GM13977 (cell line): ENCODE measurements at regions not wholly inside any gene's neighbourhood (a gene's known extent, or its start where the extent isn't known, plus 50 kb on each side); places are given as distances from the start of the nearest gene placed in this dataset.
A peak's percentile ranks its signal among the peaks of the same experiment; 100 is the strongest.

Experiments
- DNase-seq: peaks from one replicate; pipeline ENCODE4 v3.0.0; 2012; ENCODE audit warnings: low spot score
- CTCF ChIP-seq: IDR thresholded peaks from 2 replicates; pipeline ENCODE4 v1.5.1; 2012; ENCODE audit warnings: mild to moderate bottlenecking, control low read depth; ENCODE audit not compliant: insufficient read depth; ENCODE audit errors: extremely low read depth, missing control alignments
- in situ Hi-C: fragments of 300-500 bp; cut with MboI; formaldehyde crosslinking; loops from one replicate; pipeline ENCODE4 v1.12.0; 2022; ENCODE audit warnings: low sequenced_read_pairs, low pct_unique_long_range_greater_than_20kb, mixed read lengths, inconsistent platforms; ENCODE audit not compliant: unreplicated experiment

DNA sequence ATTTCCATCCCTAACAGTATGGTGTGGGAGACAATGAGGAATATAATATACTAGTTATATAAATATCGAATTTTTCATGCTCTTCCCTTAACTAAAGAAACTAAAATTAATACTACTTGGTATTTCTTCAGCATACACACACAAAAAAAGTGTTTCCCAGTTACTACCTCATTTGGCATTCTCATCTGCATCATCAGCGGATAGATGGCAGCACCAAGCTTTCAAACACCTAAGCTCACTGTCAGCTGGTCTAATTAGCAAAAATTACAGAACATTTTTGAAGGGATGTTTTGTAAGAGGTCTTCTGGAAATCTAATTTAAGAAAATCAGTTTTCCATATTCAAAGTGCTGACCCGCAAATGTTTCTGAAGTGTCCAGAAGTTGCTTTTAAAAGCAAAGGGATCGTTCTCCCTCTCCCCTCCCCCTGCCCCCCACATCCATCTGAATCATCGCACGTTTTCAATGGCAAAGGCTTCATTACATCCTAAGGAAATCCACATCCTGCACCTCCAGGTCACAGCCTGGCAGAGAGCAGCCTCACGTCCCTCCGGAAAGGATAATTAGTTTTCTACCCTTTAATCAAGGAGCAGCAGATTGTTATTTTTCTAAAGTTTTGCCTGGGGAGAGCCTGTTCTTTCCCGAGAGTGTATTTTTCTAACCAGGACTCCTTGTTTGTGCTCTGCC lies 86.1 kb upstream of the SPATA12 start:
- in situ Hi-C loops, result no loop called here
- DNase-seq, result no peak
- no peak for TF ChIP-seq CTCF

DNA sequence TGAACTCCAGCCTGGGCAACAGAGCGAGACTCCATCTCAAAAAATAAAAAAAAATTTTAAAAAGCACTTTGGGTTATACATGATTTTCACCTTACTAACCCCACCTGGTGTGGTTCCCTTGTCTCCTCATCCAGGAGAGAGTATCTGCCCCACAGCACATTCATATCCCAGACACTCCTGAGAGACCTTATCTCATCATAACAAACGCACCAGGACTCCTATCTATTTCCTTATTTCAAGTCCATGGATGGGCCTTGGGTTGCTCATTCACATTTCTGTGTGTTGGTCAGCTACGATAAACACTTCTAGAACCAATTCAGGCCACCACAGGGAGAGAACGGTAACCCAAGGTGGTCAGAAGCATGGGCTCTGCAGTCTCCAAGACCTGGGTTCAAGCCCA lies 88.6 kb upstream of the SPATA12 start:
- in situ Hi-C loops, result no loop called here
- no peak for DNase-seq
- no peak for TF ChIP-seq CTCF

- in situ Hi-C loops, result no loop called here
- DNase-seq, result no peak
- TF ChIP-seq CTCF, result no peak
These were observed 89.2 kb upstream of the SPATA12 start for GRCh38 chr3:56971261-56971660.

GRCh38 chr3:56970461-56970879 lies 90.0 kb upstream of the SPATA12 start:
- peak; percentile 38 for DNase-seq
- in situ Hi-C loops, result no loop called here
- TF ChIP-seq CTCF, result no peak

DNA sequence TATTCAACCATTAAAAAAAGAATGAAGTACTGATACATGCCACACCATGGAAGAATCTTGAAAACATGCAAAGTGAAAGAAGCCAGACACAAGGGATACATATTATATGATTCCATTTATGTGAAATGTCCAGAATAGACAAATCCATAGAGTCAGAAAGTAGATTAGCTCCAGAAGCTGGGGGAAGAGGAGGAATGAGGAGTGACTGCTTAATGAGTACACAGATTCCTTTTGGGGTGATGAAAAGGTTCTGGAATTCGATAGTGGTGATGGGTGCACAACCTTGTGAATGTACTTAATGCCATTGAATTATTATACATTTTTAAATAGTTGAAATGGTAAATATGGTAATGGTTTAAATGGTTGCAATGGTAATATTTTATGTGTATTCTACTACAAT lies 90.6 kb upstream of the SPATA12 start:
- TF ChIP-seq CTCF, result no peak
- no peak for DNase-seq
- in situ Hi-C loops, result no loop called here

DNA sequence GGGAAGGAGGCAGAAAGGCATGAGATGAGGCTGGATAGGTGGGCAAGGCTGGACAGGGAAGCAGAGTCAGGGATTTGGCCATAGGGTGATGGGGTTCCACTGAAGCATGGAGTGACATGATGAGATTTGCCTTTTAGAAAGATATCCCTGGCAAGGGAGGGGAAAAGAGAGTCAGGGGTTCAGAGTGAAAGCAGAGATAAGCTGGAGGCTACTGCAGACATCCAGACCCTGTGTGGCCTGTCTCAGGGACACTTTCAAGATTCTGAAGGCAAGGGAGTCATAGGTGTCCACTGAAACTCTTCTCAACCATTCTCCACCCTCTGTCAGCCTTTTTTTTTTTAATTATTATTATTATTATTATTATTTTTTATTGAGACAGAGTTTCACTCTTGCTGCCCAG lies 94.0 kb upstream of the SPATA12 start:
- in situ Hi-C loops, result no loop called here
- DNase-seq, result no peak
- no peak for TF ChIP-seq CTCF
